Central memory CD8-positive, alpha-beta T cell (primary cell): ENCODE measurements at regions not wholly inside any gene's neighbourhood (a gene's known extent, or its start where the extent isn't known, plus 50 kb on each side); places are given as distances from the start of the nearest gene placed in this dataset.

Source experiments
- ATAC-seq: fragments of 150-1000 bp; cut with Tn5 transposase; replicated peaks from 2 replicates; pipeline ENCODE4 v1.10.0; 2022; ENCODE audit warnings: mild to moderate bottlenecking, moderate FRiP score, moderate number of reproducible peaks; ENCODE audit not compliant: poor library complexity, severe bottlenecking; ENCODE audit errors: extremely low read depth
- DNase-seq, 2 donors: peaks; one replicate each; pipeline ENCODE4 v3.0.0; 2021; ENCODE audit warnings: low spot score in 2 of 2
- H3K27ac Mint-ChIP-seq: one replicate; pipeline ENCODE4 v1.8.0; 2022; ENCODE audit warnings: low read depth, mild to moderate bottlenecking, moderate library complexity, mixed read lengths
- H3K27me3 Mint-ChIP-seq: one replicate; pipeline ENCODE4 v1.8.0; 2022; ENCODE audit warnings: mixed read lengths
- H3K36me3 Mint-ChIP-seq: one replicate; pipeline ENCODE4 v1.8.0; 2022; ENCODE audit warnings: mild to moderate bottlenecking, moderate library complexity, mixed read lengths; ENCODE audit not compliant: insufficient read depth
- H3K4me1 Mint-ChIP-seq: one replicate; pipeline ENCODE4 v1.8.0; 2022; ENCODE audit warnings: mixed read lengths
- H3K4me3 Mint-ChIP-seq: one replicate; pipeline ENCODE4 v1.8.0; 2022; ENCODE audit warnings: mild to moderate bottlenecking, moderate library complexity, mixed read lengths
- H3K9me3 Mint-ChIP-seq: one replicate; pipeline ENCODE4 v1.8.0; 2022; ENCODE audit warnings: mixed read lengths

DNA sequence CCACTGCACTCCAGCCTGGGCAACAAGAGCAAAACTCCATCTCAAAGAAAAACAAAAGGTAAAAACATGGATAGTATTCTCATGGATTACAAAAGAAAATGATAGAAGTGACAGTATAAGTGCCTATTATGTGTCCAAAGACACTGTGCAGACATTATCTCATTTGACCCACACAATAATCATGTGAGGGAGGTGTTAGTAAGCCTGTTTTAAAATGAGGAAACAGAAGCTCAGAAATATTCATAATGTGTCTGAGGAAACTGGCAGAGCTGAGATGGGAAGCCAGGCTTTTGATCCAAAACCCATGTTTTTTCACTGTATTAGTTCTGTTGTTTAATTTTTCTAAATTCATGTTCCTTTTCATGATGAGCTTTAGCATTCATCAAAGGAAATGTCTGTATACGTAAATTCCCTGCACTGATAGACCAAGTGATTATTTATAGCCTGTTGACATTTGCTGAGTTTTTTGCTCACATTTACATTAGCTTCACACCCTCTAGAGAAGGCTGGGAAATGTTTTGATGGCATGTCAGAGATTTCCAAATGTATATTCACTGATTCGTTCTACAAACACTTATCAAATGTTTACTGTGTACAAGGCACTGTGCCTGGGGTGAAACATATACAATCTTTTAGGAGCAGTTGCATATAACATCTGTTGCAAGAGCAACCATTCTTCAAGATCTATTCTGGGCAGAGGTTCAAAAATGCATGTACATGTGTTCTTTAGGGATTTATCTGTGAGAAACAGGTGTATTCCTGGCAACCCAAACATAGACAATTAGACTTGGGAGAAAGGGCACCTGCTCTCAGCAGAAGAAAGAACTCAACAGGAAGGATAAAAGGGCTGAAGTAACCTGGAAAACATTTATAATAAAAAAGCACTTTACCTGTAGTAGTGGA is 331.5 kb downstream of the SAMD5 start:
- no peaks in the 10 kb centered on the region for H3K4me1 Mint-ChIP-seq
- no peak for ATAC-seq

DNA sequence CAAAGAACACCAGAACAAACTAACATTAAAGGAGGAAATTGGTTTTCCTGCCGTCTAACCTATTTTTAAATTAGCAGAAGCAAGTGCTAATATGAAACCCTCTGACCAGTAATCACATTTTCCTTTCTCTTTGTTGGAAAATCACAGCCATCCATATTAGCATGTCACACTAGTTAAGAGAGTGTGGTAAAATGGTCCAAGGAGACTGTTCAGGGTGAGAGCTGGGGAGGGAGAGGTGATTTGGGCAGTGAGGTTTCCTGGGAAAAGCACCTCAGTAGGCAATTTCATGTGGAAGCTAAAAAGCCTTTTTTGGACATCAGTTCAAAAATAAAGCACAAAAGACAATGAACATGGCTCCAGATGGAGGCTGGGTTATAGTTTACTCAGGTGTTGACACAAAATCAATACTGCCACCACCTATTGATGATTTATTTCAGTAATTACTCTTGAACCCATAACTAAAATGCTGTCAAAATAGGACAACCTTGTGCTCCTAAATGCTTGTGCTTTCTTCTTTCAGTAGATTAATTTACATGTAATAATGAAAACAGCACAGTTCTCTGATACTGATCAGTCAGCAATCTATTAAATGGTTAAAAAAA is 333.2 kb downstream of the SAMD5 start:
- Mint-ChIP-seq H3K4me3 (no peak overlapping the region), H3K36me3 (no peaks in the 10 kb centered on the region), H3K4me1 (no peaks in the 10 kb centered on the region), H3K9me3 (peaks cover 6% of the 10 kb centered on the region), H3K27ac (no peak overlapping the region), H3K27me3 (no peaks in the 10 kb centered on the region)
- ATAC-seq (no peak), DNase-seq (no peak)

More for the DNA sequence above, 331.5 kb downstream of the SAMD5 start:
- Mint-ChIP-seq H3K9me3 (peaks cover 6% of the 10 kb centered on the region), H3K27me3 (no peaks in the 10 kb centered on the region), H3K4me3 (no peak overlapping the region), H3K27ac (no peak overlapping the region), H3K36me3 (no peaks in the 10 kb centered on the region)
- DNase-seq: no peak

DNA sequence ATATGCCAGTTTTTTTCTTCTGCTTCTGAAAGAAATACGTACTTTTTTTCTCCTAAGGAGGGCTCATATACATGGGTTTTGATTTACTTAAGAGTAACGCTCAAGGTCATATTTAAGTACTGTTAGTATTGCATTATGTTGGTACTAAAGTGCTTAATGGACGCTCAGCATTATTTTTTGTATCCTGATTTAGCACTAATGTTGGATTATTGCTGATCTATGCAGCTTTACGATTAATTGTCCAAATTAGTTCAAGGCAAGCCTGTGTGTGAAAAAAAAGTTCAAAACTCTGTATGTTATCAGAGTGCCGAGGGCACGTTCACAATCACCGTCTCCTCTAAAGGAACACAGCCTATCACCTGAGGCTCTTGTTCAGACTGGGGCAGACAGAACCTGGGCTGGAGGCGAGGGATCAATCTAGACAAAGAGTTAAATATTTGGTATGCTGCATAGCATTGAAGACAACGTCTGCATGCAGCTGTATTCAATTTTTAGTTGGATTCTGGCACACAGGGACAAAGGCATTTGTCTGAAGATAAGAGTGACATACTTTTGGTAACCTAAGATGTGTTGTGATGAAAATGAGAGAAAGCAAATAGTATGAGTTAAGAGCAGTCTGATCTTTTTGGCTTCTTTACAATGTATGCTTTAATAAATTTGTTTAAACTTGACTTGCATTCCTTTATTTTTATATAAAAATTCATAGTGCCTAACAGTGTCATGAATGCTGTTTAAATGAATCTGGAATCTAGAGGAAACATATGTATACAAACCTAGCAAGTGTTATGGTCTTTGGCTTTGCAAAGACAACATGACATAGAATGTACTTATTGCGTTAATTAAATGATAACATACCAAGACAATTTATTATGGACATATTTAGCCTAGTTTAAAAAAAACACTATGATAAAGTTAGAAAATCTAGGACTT is 341.2 kb downstream of the SAMD5 start:
- DNase-seq (no peak), ATAC-seq (no peak)
- Mint-ChIP-seq H3K27ac (no peak overlapping the region), H3K4me1 (no peaks in the 10 kb centered on the region), H3K27me3 (no peaks in the 10 kb centered on the region), H3K36me3 (no peaks in the 10 kb centered on the region), H3K4me3 (no peak overlapping the region), H3K9me3 (no peaks in the 10 kb centered on the region)

DNA sequence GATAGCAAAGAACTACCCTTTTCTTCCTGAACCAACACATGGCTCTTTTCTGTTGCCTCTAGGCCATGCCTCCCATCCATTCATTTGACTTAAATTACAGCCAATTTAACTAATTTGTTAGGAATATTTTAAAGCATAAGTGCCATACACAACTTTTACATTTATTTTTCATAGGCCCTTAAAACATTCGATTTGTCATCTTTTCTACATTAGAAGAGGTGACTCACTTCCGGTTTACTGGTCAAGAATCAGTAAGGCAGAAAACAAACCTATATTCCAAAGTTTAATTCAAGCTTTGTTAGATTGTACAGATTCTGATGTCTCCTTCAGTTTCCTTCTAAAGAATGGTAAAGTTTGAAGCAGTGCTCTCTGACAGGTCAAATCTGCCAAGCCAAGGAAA is 344.3 kb downstream of the SAMD5 start:
- no peak for DNase-seq
- Mint-ChIP-seq H3K27me3 (no peaks in the 10 kb centered on the region), H3K4me1 (no peaks in the 10 kb centered on the region), H3K4me3 (no peak overlapping the region), H3K27ac (no peak overlapping the region), H3K36me3 (no peaks in the 10 kb centered on the region), H3K9me3 (no peaks in the 10 kb centered on the region)
- no peak for ATAC-seq

DNA sequence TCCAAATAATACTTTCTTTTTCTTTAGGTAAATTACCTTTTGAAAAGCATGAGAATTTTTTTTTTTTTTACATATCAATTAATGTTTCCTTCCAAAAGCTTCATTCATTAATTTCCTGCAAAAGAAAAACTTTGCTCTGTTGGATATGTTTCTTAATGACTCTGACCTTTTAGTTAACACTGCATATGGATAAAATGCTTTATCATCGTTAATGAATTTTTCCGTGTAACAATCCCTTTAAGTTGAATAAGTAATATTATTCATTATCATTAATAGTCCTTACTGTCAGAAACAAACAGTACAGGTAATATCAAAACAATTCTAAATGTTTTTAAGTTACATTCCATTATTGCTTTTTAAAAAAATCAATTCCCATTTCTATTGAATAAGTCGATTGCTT is 345.1 kb downstream of the SAMD5 start:
- Mint-ChIP-seq H3K36me3 (no peaks in the 10 kb centered on the region), H3K4me3 (no peak overlapping the region), H3K27me3 (no peaks in the 10 kb centered on the region)

DNA sequence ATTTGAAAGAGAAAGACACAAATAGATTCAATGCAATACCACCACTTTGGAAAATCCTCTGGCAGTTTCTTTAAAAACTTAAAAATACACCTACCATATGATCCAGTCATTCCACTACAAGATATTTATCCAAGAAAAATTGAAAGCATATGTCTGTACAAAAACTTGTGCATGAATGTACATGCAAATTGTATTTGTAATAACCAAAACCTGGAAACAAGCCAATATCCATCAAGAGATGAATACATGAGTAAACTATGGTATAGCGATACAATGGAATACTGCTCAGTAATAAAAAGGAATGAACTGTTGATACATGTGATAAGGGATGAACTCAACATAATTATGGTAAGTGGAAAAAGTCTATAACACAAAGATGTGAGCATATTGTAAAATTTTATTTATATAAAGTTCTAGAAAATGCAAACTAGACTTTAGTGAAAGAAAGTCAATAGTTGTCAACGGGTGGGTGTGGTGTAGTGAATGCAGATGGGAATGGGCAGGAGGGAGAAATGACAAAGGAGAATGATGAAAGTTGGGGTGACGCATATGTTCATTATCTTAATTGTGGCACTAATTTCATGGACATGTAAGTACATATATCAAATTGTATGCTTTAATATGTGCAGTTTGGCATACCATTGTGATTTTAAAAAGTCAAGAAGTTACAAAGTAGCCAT is 347.5 kb downstream of the SAMD5 start:
- H3K4me1 Mint-ChIP-seq: no peaks in the 10 kb centered on the region

More for the DNA sequence above, 345.1 kb downstream of the SAMD5 start:
- H3K4me1 Mint-ChIP-seq: no peaks in the 10 kb centered on the region
- ATAC-seq: no peak
- H3K9me3 Mint-ChIP-seq: no peaks in the 10 kb centered on the region
- H3K27ac Mint-ChIP-seq: no peak overlapping the region
- DNase-seq: no peak

DNA sequence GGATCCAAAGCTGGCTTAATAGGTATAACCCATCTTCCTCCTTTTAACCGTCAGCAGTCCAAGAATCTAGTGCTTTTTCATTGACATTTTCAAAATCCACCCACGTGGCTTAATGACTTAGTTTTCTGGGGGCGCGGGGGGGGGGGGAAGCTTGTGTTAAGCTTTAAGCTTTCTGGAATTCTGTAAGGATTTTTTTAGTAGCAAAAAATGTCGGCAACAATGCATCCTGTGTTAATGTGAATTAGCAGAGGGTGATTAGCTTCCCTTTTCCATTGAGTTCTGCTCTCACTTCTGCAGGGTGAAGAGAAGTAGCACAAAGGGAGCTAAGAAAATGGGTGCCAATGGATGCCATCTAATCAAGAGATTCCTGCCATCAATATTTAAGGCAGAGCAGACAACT is 348.2 kb downstream of the SAMD5 start:
- Mint-ChIP-seq H3K27ac (no peak overlapping the region), H3K4me3 (no peak overlapping the region), H3K4me1 (no peaks in the 10 kb centered on the region), H3K27me3 (no peaks in the 10 kb centered on the region), H3K36me3 (no peaks in the 10 kb centered on the region), H3K9me3 (no peaks in the 10 kb centered on the region)
- no peak for ATAC-seq
- DNase-seq: no peak

More for the DNA sequence above, 347.5 kb downstream of the SAMD5 start:
- DNase-seq (no peak), ATAC-seq (no peak)
- no peaks in the 10 kb centered on the region for H3K9me3 Mint-ChIP-seq
- H3K27me3 Mint-ChIP-seq: no peaks in the 10 kb centered on the region
- no peaks in the 10 kb centered on the region for H3K36me3 Mint-ChIP-seq
- H3K4me3 Mint-ChIP-seq: no peak overlapping the region
- H3K27ac Mint-ChIP-seq: no peak overlapping the region

DNA sequence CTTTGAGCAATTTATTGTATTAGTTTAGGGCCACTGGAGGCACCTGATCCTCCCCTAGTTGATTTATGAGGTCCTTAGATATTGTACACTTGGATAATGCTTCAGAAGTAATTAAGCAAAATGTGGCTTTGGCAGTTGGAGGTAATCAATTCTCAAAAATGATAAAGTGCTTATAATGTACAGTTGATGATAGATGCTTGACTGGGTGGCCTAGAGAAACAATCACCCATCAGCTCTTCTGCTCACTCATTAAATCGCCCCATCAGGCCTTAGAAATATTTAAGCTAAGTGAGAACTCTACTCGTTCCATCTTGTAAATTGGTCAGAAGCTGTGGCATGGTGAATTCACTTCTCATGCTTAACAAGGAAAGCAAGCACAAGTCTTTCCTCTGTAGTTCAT is 349.9 kb downstream of the SAMD5 start:
- Mint-ChIP-seq H3K4me3 (no peak overlapping the region), H3K36me3 (no peaks in the 10 kb centered on the region), H3K27ac (no peak overlapping the region), H3K9me3 (no peaks in the 10 kb centered on the region), H3K27me3 (no peaks in the 10 kb centered on the region), H3K4me1 (no peaks in the 10 kb centered on the region)
- no peak for DNase-seq
- no peak for ATAC-seq

DNA sequence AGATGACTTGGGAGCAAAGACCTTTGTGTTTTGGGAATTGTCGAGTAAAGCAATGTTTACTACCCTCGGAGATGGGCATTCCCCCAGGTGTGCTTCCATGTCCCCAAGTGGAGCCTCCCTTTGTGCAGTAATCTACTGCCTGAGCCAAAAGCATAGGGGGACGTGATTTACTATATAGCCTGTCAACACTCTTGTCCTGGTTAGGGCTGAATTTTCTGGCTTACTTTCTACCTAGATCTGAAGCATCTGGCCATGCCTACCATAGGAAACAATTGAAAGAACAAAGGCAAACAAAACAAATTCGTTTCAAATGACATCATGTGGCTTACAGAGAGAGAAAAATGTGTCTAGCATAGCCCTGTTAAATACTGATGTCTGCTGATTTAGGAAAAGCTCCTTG is 350.6 kb downstream of the SAMD5 start:
- DNase-seq (no peak), ATAC-seq (no peak)
- Mint-ChIP-seq H3K27ac (no peak overlapping the region), H3K4me1 (no peaks in the 10 kb centered on the region), H3K9me3 (no peaks in the 10 kb centered on the region), H3K27me3 (no peaks in the 10 kb centered on the region), H3K4me3 (no peak overlapping the region), H3K36me3 (no peaks in the 10 kb centered on the region)

DNA sequence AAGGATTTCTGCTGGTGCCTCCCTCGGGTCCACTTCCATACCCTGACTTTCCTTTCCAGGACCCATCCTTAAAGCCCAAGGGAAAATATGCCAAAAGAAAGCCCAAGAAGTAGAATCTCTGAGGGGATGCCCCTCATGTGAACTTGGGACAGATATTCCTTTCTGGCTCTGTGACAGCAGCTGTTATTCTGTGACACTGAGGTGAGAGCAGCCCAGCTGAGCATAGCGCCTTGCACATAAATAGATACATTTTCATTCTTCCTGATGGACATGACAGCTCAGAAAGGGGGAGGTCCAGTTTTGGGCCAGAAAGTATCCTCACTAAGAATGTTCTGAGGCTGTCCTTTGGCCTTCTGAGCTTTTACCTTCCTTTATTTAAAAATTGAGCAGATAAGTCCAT is 353.2 kb downstream of the SAMD5 start:
- Mint-ChIP-seq H3K4me1 (no peaks in the 10 kb centered on the region), H3K9me3 (no peaks in the 10 kb centered on the region), H3K27ac (no peak overlapping the region), H3K36me3 (no peaks in the 10 kb centered on the region), H3K27me3 (no peaks in the 10 kb centered on the region), H3K4me3 (no peak overlapping the region)
- ATAC-seq: no peak
- no peak for DNase-seq

DNA sequence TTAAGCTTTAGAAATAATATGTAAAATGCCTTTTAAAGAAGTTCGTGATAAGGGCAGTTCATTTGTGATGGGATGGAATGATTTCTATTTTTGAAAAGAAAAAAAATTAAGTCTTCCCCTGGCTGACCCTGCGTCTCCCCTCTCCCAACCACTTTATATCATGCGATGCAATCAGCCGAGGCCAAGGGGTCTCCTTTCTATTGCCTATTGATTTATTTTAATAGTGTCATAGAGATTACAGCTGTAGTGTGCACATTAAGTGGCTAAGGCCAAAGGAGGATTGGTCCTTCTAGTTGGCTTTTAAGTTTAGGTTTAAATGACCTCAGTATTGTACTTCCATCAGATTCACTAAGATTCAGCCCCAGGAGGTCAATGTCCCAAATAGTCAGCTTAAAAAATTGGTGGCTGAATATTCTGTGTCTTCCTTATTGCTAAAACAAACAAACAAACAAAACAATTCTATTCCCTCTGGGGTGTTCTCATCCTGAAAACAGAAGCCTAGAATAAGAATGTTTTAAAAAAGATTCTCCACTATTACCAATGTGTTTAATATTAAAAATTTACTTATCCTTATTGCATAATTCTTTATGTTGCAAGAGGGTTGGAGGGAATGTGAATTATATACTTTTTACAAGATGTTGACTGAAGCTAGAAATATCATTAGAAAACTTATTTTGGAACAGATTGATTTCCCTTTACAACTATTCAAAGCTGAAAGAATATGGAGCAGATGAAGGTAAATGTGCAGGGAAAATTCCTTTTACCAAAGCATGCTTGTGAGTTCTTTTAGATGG is 359.1 kb downstream of the SAMD5 start:
- Mint-ChIP-seq H3K27ac (no peak overlapping the region), H3K9me3 (no peaks in the 10 kb centered on the region), H3K36me3 (no peaks in the 10 kb centered on the region), H3K4me3 (no peak overlapping the region), H3K27me3 (no peaks in the 10 kb centered on the region), H3K4me1 (no peaks in the 10 kb centered on the region)
- ATAC-seq (no peak), DNase-seq (no peak)
